ENCODE measurements at regions not wholly inside any gene's neighbourhood (a gene's known extent, or its start where the extent isn't known, plus 50 kb on each side); places are given as distances from the start of the nearest gene placed in this dataset.

- DNase-seq (ENCODE audit: low read depth) (peak; percentile 100), FAIRE-seq (peak; percentile 100)
- Histone ChIP-seq H4K20me1 (ENCODE audit: insufficient read depth, low read length) (no peaks in the 10 kb centered on the region), H3K79me2 (ENCODE audit: insufficient read depth, low read length) (no peaks in the 10 kb centered on the region), H3K27ac (ENCODE audit: low read depth, low read length) (peak overlapping the region; percentile 93), H3K9me3 (ENCODE audit: insufficient read depth, low read depth, low read length) (no peaks in the 10 kb centered on the region), H3K4me3 (ENCODE audit: insufficient read depth, low read depth, low read length) (peak overlapping the region; percentile 50), H3K4me1 (ENCODE audit: insufficient read depth, low read length) (peaks cover 35% of the 10 kb centered on the region), H3K4me2 (ENCODE audit: low read length) (peak overlapping the region; percentile 86), H3K36me3 (ENCODE audit: insufficient read depth, low read length) (no peaks in the 10 kb centered on the region), H2AFZ (ENCODE audit: low read depth, low read length) (peak overlapping the region; percentile 37), H3K9ac (ENCODE audit: low read length) (peak overlapping the region; percentile 68), H3K27me3 (ENCODE audit: insufficient read depth, low read length) (no peaks in the 10 kb centered on the region)
- H3K9me3 Mint-ChIP-seq (ENCODE audit: unreplicated experiment), result peaks cover 3% of the 10 kb centered on the region
- H3K4me3 Mint-ChIP-seq (ENCODE audit: unreplicated experiment), result no peak overlapping the region
- H3K27me3 Mint-ChIP-seq (ENCODE audit: low read depth, unreplicated experiment), result peaks cover 3% of the 10 kb centered on the region
- TF ChIP-seq CTCF (IDR thresholded peaks at IDR 0.05; ENCODE audit: insufficient read depth, low read depth, low read length), result no peak
- no peak for TF ChIP-seq EZH2 (IDR thresholded peaks at IDR 0.05; ENCODE audit: insufficient read depth, low read length)
- H3K36me3 Mint-ChIP-seq (ENCODE audit: low read depth, unreplicated experiment), result no peaks in the 10 kb centered on the region
- H3K4me1 Mint-ChIP-seq (ENCODE audit: low read depth, unreplicated experiment), result peaks cover 13% of the 10 kb centered on the region
- H3K27ac Mint-ChIP-seq (ENCODE audit: unreplicated experiment), result no peak overlapping the region
These were observed 601.0 kb downstream of the SLC4A3 start for GRCh38 chr2:220228310-220229006.

- FAIRE-seq, result no peak
- Histone ChIP-seq H3K4me1 (ENCODE audit: insufficient read depth, low read length) (no peaks in the 10 kb centered on the region), H3K27me3 (ENCODE audit: insufficient read depth, low read length) (no peaks in the 10 kb centered on the region), H3K79me2 (ENCODE audit: insufficient read depth, low read length) (no peaks in the 10 kb centered on the region), H3K9ac (ENCODE audit: low read length) (no peak overlapping the region), H3K27ac (ENCODE audit: low read depth, low read length) (no peak overlapping the region), H4K20me1 (ENCODE audit: insufficient read depth, low read length) (no peaks in the 10 kb centered on the region), H2AFZ (ENCODE audit: low read depth, low read length) (no peak overlapping the region), H3K4me3 (ENCODE audit: insufficient read depth, low read depth, low read length) (no peak overlapping the region), H3K36me3 (ENCODE audit: insufficient read depth, low read length) (no peaks in the 10 kb centered on the region), H3K4me2 (ENCODE audit: low read length) (no peak overlapping the region), H3K9me3 (ENCODE audit: insufficient read depth, low read depth, low read length) (no peaks in the 10 kb centered on the region)
- Mint-ChIP-seq H3K9me3 (ENCODE audit: unreplicated experiment) (peaks cover 3% of the 10 kb centered on the region), H3K4me1 (ENCODE audit: low read depth, unreplicated experiment) (peaks cover 6% of the 10 kb centered on the region), H3K36me3 (ENCODE audit: low read depth, unreplicated experiment) (no peaks in the 10 kb centered on the region), H3K27me3 (ENCODE audit: low read depth, unreplicated experiment) (peaks cover 3% of the 10 kb centered on the region), H3K27ac (ENCODE audit: unreplicated experiment) (no peak overlapping the region), H3K4me3 (ENCODE audit: unreplicated experiment) (no peak overlapping the region)
- TF ChIP-seq EZH2 (IDR thresholded peaks at IDR 0.05; ENCODE audit: insufficient read depth, low read length), result no peak
- TF ChIP-seq CTCF (IDR thresholded peaks at IDR 0.05; ENCODE audit: insufficient read depth, low read depth, low read length), result no peak
- no peak for DNase-seq (ENCODE audit: low read depth)
These were observed 613.2 kb downstream of the SLC4A3 start for GRCh38 chr2:220240641-220241040.

GRCh38 chr2:220241423-220241822, 614.0 kb downstream of the SLC4A3 start:
- no peaks in the 10 kb centered on the region for H3K27me3 ChIP-seq (ENCODE audit: insufficient read depth, low read length)
- Mint-ChIP-seq H3K4me1 (ENCODE audit: low read depth, unreplicated experiment) (peaks cover 6% of the 10 kb centered on the region), H3K27ac (ENCODE audit: unreplicated experiment) (no peak overlapping the region), H3K36me3 (ENCODE audit: low read depth, unreplicated experiment) (no peaks in the 10 kb centered on the region), H3K9me3 (ENCODE audit: unreplicated experiment) (no peaks in the 10 kb centered on the region), H3K4me3 (ENCODE audit: unreplicated experiment) (no peak overlapping the region), H3K27me3 (ENCODE audit: low read depth, unreplicated experiment) (peaks cover 3% of the 10 kb centered on the region)
- no peak overlapping the region for H3K4me2 ChIP-seq (ENCODE audit: low read length)
- H3K36me3 ChIP-seq (ENCODE audit: insufficient read depth, low read length), result no peaks in the 10 kb centered on the region
- peak; percentile 25 for DNase-seq (ENCODE audit: low read depth)
- H3K27ac ChIP-seq (ENCODE audit: low read depth, low read length), result no peak overlapping the region
- H3K4me3 ChIP-seq (ENCODE audit: insufficient read depth, low read depth, low read length), result no peak overlapping the region
- no peaks in the 10 kb centered on the region for H3K79me2 ChIP-seq (ENCODE audit: insufficient read depth, low read length)
- TF ChIP-seq CTCF (IDR thresholded peaks at IDR 0.05; ENCODE audit: insufficient read depth, low read depth, low read length), result no peak
- no peak for TF ChIP-seq EZH2 (IDR thresholded peaks at IDR 0.05; ENCODE audit: insufficient read depth, low read length)
- H3K4me1 ChIP-seq (ENCODE audit: insufficient read depth, low read length), result no peaks in the 10 kb centered on the region
- H3K9me3 ChIP-seq (ENCODE audit: insufficient read depth, low read depth, low read length), result no peaks in the 10 kb centered on the region
- FAIRE-seq, result no peak
- no peaks in the 10 kb centered on the region for H4K20me1 ChIP-seq (ENCODE audit: insufficient read depth, low read length)
- no peak overlapping the region for H3K9ac ChIP-seq (ENCODE audit: low read length)
- H2AFZ ChIP-seq (ENCODE audit: low read depth, low read length), result no peak overlapping the region
